ENCODE measurements at regions not wholly inside any gene's neighbourhood (a gene's known extent, or its start where the extent isn't known, plus 50 kb on each side); places are given as distances from the start of the nearest gene placed in this dataset.

DNA sequence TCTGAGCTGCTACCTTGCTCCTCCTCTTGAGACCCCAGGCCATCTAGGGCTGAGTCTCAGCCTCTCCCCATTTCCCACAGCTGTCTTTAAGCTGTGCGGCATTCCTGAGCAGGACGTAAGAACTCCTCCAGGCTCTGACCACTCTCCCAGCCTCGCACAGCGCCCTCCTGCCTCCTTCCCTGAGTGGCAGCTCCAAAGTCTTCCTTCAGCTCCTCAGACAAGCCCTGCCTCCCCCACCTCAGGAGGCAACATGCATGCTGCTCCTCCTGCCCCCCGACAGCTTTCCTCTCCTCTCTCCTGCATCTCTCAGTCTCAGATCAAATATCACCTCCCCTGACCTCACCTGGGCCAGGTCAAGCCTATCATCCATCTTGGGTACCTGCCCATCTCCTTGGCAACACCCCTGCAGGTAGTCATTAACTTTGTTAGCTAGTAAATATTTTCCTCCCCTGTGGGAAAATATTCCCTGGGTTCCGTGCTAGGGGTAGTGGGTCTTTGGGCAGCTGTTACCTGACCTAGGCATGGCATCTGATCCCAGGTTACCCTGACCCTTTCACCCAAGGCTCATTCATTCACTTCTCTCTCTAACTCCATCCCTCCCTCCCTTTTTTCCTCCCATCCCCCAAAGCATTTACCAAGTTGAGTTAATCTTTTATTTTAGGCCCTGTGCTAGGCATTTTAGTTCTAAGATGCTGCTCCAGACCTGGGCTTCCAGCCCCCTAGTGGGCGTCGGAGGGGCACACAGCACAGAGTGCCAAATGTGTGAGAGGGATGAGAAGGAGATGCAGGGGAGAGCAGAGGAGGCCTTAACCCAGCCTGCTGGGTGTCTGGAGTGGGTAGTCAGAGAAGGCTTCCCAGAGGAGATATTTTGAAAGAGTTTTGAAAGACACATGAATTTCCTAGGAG, 419.9 kb downstream of the PTPRU start:
- no peak for DNase-seq (ENCODE audit: low read depth)
- TF ChIP-seq, protein P1, sequence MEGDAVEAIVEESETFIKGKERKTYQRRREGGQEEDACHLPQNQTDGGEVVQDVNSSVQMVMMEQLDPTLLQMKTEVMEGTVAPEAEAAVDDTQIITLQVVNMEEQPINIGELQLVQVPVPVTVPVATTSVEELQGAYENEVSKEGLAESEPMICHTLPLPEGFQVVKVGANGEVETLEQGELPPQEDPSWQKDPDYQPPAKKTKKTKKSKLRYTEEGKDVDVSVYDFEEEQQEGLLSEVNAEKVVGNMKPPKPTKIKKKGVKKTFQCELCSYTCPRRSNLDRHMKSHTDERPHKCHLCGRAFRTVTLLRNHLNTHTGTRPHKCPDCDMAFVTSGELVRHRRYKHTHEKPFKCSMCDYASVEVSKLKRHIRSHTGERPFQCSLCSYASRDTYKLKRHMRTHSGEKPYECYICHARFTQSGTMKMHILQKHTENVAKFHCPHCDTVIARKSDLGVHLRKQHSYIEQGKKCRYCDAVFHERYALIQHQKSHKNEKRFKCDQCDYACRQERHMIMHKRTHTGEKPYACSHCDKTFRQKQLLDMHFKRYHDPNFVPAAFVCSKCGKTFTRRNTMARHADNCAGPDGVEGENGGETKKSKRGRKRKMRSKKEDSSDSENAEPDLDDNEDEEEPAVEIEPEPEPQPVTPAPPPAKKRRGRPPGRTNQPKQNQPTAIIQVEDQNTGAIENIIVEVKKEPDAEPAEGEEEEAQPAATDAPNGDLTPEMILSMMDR (IDR thresholded peaks at IDR 0.05; ENCODE audit: insufficient read depth, low read depth, low read length, missing control alignments): peak; percentile 20
- H3K4me3 ChIP-seq (ENCODE audit: low read length): no peak overlapping the region

DNA sequence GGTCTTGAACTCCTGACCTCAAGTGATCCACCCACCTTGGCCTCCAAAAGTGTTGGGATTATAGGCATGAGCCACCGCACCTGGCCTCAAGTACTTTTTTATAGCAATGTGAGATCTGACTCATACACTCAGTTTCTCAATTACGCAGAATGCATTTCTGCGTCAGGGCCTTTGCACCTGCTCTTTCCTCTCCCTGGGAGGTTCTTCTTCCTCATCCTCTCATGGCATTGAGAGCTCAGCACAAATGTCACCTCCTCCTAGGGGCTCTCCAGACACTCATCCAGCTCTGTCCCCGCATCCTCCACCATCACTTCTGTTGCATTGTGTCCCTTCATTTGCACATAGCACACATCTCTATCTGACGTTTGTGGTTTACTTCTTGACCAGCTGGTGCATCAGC, 418.8 kb downstream of the PTPRU start:
- no peak for DNase-seq (ENCODE audit: low read depth)
- TF ChIP-seq, protein P1 (IDR thresholded peaks at IDR 0.05; ENCODE audit: insufficient read depth, low read depth, low read length, missing control alignments): no peak
- H3K4me3 ChIP-seq (ENCODE audit: low read length): no peak overlapping the region

DNA sequence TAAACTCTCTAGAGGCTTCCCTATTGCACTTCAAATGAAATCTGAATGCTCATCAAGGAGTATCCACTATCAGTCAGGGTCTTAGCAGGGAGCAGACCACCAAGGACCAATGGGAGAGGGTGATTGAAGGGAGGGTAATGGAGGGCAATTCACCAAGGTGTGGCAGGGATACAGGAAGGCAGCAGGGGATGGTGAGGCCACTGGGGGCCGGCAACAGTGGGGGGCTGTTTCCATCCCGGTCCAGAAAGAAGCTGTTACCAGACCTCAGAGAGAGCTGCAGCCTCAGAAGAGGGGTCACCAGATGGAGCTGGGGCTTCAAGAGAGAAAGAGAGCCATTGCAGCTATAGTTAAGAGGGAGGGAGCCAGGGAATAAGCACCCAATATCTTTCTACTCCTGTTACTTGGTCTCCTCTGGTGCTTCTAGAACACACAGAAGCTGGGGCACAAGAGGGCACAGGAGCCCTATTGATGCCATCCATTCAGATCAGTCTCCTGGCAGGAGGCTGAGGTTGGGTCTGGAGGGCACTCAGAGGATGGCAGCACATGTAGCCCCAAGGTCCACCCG, 417.6 kb downstream of the PTPRU start:
- no peak for DNase-seq (ENCODE audit: low read depth)
- H3K4me3 ChIP-seq (ENCODE audit: low read length): no peak overlapping the region
- TF ChIP-seq, protein P1 (IDR thresholded peaks at IDR 0.05; ENCODE audit: insufficient read depth, low read depth, low read length, missing control alignments): no peak

DNA sequence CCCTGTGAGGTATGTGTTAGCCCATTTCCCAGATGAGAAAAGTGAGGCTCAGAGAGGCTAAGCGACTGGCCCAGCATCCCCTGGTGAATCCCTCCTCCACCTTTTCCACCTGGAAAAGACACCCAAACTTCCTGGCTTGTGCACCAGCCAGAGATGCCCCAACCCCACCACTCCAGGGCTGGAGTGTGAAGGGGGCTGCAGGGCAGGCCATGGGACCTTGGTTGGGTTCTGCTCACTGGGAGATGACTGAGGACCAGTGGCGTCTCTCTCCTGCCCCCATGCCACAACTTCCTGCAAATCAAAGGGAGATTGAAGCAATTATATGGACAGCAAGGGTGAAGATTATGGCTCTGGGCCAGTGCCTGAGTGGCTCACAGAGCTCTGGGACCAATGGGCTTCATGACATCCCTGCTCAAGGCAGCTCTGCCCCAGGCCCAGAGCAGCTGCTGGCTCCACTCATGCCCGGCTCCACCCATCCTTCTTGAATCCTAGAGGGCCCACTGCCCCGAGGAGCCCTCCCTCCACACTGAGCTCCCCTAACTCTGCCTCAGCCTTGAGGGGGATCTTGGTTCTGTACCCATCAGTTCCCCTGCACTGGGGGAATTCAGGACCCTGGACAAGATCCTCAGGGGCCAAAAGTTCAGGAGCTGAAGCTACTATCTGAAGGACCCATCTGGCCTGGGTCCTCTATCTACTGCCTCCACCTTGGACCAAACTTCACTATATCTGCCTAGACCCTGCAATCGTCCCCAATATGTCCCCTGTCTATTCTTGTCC, 416.9 kb downstream of the PTPRU start:
- DNase-seq (ENCODE audit: low read depth): no peak
- no peak overlapping the region for H3K4me3 ChIP-seq (ENCODE audit: low read length)
- TF ChIP-seq, protein P1 (IDR thresholded peaks at IDR 0.05; ENCODE audit: insufficient read depth, low read depth, low read length, missing control alignments): no peak

DNA sequence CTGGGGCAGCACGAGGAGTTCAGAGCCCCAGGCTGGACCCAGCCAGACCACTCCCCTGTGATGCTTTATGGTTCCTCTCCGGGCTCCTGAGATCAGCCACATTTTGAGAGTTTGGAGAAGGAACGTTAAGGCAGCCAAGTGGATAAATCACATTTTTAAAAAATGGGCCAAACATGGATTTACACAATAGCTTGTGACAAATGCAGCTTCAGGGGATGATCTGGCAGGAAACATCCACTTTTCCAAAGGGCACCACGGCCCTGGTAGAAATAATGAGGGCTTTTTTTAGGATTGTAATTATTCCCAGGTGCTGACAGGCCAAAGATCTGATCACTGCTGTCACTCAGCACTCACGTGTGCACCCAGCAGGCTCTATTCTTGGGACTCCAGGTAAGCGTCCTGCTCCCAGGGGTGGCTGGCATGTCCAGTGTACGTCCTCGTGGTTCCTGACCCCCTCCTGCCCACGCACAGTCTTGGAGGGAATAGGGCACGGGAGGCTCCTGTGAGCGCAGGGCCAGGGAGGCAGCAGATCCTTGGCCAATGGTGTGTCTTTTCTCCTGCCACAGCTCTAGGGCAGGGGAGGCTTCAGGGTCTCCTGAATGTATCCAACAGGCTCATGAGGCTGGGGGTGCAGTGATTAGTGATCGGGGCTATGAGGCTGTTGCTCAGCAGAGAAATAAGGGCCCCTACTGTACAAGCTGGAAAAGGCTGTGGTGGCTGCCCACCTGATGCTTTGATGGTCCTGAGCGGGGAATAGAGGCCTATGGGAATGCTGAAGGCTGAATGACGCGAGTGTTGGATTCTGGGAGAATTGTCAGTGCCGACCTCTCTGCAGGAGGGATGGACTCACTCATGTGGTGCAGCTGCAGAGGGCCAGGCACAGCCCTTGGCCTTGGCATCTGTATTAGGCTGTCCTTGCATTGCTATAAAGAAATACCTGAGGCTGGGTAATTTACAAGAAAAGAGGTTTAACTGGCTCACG, 415.7 kb downstream of the PTPRU start:
- DNase-seq (ENCODE audit: low read depth): no peak
- no peak overlapping the region for H3K4me3 ChIP-seq (ENCODE audit: low read length)
- TF ChIP-seq, protein P1 (IDR thresholded peaks at IDR 0.05; ENCODE audit: insufficient read depth, low read depth, low read length, missing control alignments): no peak

DNA sequence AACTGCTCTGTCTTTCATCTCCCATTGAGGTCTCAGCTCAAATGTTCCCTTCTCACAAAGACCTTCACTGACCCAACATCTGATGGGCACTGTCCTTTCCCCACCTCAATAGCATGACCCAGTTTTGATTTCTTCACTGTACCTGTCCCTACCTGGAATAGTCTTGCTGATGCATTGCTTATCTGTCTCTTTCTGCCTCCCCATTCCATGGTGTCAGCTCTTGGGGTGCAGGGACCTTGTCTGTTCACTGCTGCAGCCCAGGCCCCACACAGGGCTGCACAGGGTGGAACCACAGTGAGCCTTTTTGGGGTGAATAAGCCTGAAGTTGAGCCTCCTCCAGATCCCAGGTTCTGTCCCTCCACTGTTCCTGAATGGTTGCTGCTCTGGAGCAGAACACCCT, 414.9 kb downstream of the PTPRU start:
- no peak overlapping the region for H3K4me3 ChIP-seq (ENCODE audit: low read length)
- DNase-seq (ENCODE audit: low read depth): no peak
- TF ChIP-seq, protein P1 (IDR thresholded peaks at IDR 0.05; ENCODE audit: insufficient read depth, low read depth, low read length, missing control alignments): no peak

All from epithelial cell of esophagus (primary cell).